Ecto neural progenitor cell (in vitro differentiated cells): ENCODE measurements at regions not wholly inside any gene's neighbourhood (a gene's known extent, or its start where the extent isn't known, plus 50 kb on each side); places are given as distances from the start of the nearest gene placed in this dataset.

Experiments used
- DNase-seq: peaks from one replicate; pipeline ENCODE4 v3.0.0-alpha.2; 2018; ENCODE audit warnings: low spot score

DNA sequence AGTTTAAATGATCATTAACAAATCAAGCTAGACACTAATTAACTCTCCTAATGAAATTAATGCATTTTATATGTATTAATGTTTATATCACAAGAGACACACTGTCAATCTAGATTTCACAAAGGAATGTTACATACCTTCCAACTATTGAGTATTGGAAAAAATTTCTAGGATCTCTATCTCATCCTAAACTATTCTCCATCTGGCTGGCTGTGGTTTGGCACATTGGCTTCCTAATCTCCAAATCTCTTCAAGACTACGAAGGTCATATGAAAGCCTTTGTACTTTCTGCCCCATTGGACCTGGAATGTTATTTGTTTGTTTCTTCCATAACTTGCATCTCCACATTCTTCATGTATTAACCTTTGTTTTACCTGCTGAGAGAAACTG is 1160.0 kb downstream of the ADGRL3 start:
- no peak for DNase-seq

DNA sequence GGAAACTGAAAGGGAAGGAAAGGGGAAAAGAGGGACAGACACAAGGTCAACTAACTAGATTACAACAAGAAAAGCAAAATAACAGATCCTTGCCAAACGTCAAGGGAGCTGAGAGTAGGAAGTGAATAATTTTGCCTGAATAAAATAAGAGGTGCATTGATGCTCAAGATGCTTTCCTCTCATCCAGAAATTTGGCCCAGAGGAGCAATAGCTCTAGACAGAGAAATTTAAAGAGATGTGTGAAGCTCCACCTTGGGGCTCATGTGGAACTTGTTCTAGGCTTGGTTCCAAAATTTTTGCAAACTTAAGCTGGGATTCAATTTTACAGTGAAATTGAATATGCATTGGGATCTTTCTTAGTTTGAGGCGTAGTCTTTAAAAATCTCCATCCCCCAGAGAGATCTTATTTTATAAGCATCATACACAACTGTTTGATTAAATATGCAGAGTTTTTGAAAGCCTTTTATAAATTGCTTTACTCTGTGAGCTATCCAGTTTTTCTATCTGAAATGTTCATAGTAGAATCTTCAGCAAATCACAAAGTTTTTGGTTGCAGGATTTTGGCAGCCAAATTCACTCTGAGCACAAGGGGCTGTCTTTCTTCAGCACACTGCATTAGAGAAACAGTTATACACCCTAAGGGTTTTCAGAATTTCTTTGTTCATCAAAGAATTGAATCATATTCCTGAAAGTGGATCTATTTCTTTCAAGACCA is 1159.5 kb downstream of the ADGRL3 start:
- no peak for DNase-seq

DNA sequence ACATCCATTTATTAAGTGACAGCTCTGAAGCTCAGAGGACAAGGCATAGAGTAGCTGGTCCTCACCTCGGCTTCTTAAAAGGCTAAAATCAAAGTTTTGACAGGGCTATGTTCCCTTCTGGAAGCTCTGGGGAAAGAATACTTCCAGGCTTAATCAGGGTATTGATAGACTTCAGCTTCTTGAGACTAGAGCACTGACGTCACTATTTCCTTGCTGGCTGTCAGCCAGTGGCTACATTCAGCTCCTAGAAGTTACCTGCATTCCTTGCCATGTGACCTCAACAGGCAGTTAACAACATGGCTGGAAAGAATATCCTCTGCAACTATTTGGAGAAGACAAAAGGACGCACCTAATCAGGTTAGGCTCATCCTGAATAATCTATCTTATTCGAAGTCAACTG is 1144.8 kb downstream of the ADGRL3 start:
- no peak for DNase-seq

DNA sequence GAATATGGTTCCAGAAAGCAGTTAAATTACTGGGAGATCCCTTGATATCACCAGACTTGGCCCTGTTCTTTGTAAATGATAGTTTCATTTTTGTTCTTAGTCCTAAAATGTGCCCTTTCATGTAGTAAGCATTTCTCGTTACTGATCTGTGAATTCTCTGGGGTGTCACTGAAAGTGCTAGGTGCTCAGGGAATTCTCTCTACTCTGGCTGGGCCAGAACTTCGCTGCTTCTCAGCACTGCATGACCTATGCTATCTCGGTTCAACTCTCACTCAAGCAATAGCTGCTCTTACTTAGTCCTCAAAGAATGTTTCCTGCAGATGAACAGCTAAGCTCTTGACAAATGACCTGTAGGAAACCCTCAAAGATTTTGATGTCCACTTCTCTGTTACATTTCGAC is 1144.3 kb downstream of the ADGRL3 start:
- no peak for DNase-seq

DNA sequence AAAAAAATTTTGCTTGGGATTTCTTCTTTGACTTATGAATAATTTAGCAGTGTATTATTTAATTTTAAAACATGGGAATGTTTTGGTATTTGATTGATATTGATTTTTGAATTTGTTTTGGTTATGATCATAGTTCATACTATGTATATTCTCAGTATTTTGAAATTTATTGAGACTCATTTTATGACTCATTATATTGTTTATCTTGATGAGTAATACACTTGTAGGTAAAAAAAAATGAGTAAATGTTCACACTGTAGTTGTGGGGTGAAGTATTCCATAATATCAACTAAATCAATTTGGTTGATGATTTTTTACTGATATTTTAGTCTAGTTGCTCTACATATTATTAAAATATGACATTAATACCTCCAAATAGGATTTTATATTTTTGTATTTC is 1142.2 kb downstream of the ADGRL3 start:
- DNase-seq, result no peak

DNA sequence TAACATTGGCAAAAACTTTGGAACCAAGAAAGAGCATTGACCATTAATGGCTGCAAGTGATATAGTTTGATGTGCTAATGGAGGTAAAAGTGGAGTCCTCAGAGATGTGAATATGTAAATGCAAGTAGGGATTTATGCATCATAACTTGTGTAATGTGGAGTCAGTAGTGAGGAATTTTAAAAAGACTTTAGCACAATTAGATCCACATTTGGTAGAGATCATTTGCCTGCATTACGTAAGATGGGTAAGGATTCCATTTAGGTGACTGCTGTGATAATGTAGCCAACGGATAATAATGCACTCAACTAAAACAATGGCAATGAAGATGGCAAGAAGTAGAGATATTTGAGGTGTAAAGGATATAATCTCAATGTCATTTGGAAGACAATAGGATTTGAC is 1128.4 kb downstream of the ADGRL3 start:
- no peak for DNase-seq

DNA sequence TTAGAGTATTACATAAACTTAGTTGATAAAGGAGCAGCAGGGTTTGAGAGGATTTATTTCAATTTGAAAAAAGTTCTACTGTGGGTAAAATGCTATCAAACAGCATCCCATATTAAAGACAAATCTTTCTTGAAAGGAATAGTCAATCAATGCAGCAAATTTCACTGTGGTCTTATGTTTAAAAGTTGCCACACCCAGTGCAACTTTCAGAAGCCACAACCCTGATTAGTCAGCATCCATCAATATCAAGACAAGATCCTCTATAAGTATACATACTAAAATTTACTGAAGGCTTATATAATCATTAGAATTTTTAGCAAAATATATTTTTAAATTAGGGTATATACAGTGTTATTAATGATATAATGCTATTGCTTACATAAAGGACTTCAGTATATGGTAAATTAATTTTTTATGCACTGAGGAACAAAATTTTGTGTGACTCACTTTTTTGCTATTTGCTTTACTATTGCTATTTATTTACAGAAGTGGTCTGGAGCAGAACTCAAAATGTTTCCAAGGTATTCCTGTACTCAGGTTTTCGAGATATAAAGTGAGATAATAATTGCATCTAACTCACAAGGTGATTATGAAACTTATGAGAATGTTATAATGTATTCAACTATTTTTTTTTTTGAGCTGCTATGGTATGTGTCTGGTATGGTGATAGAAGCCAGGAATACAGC is 1127.6 kb downstream of the ADGRL3 start:
- DNase-seq, result no peak

DNA sequence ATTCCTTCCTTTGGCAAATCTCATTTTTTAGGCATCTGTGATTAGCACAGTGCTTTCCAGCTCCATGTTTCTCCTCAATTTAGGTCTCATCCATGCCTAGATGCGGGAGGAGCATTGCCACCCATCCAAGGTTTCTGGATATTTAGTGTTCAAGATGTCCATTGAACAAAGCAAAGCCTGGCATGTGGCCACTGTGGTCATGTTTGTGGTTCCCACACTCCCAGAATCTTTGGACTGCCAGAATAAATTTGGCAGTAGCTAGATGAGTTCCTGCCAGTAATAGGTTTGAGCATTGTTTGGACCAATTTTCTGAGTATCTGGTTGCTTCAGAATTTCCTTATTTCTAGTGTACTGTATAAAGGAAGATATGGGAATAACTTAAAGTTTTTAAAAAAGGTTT is 1124.1 kb downstream of the ADGRL3 start:
- no peak for DNase-seq

DNA sequence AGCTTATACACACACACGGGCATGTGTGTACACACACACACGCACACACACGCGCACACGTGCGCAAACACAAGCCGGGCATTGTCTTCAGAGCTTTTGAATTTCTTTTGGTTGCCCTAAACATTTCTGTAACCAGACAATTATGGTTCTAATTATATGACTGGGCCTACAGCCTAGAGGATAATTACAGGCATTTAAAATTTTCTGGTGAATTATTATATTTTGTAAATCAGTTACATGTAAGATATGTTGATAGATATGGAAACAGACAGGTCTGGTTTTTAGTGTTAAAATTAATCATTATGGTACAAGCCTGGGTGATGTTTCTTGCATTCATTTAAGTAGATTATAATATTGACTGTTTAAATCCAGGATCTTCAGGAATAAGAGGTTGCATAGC is 1120.5 kb downstream of the ADGRL3 start:
- DNase-seq, result no peak

DNA sequence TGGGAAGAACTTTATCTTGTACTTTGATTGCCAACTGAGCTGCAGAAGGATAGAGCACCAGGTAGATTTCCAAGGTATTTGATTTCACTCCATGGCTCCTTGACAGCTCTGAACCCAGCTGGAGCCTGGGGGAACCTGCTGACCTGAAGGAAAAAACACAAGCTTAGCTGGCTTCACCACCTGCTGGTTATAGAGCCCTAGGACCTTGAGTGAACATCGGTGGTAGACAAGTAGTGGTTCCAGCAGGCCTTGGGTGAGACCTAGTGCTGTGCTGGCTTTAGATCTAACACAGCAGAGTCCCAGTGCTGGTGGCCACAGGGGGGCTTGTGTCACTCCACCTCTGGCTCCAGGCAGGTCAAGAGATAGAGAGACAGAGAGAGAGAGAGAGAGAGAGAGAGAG is 1102.6 kb downstream of the ADGRL3 start:
- no peak for DNase-seq

DNA sequence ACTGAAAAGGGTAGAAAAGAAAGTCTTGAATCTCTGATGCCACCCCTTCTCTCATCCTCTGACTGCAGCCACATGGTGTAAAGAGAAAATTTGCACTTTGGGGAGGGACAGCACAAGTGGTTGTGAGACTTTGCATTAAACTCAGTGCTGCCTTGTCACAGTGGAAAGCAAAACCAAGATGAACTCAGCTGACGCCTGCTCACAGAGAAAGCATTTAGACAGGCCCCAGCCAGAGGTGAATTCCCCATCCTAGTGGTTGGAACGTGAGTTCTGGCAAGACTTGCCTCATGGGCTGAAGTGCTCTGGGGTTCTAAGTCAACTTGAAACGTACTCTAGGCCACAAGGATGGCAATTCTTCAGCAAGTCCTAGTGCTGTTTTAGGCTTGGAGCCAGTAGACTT is 1101.4 kb downstream of the ADGRL3 start:
- no peak for DNase-seq

DNA sequence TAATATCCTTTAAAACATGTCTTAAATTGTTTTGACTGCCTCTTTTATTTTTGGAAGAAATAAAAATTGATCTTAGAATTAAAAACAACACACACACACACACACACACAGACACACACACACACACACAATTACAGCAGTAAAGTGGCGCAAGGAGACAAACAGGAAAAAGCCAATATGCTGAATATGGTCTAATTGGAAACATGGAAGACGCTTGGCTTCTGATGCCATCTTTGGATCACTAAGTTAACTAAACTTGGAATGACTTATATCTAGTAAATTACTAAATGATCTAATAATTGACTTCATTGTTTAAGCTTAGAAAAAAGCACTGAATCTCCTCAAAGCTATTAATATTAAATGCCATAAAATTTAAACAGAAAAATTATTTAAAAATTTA is 1093.4 kb downstream of the ADGRL3 start:
- no peak for DNase-seq

DNA sequence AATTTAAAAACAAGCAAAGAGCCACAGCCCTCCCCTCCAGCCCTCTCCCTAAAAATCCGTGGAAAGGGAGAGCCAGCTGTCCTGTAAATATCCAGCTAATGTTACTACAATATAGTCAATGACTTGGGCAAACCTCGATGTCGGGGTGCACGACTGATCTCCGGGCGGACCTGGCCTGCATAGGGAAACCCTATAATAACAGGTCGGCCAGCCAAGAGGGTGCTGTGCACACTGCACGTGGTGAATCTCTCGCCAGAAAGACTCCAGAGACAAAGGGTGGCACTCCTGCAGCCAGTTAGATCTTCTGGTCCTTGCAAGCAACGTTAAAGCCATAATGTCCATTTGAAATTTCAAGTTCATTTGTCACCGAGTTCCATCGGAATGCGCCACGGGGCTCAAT is 1092.8 kb downstream of the ADGRL3 start:
- no peak for DNase-seq

DNA sequence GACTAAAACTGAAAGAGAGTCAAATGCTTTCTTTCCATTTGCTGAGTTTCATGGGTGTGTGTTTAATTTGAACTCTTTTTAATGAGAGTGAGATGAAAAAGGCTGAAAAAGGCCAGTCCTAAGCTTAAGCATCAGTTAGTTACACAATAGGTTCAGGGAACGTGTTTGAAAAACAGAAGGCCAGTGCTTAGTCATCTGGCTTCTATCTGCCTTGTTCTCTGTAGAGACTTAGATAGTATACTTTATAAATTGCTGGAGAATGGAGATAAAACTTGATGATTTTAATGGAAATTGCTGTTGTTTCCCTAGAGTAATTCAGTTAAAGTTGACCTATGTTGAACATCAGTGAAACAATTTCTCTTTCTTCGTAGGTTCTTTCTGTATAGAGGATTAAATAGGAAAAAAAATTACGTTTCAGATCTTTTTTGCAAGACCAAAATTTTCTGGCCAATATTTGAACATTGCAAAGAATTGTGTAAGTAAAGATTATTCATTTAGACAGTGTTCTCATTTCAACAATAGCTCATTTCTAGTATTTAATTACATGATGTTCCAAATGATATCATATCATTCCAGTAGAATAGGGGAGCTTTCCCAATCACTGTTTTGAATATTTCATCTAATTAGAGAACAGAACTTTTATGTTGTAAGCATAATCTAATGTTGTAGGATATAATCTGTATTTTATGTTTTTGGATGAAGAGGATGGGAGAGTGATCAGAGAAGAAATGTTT is 1088.8 kb downstream of the ADGRL3 start:
- no peak for DNase-seq

DNA sequence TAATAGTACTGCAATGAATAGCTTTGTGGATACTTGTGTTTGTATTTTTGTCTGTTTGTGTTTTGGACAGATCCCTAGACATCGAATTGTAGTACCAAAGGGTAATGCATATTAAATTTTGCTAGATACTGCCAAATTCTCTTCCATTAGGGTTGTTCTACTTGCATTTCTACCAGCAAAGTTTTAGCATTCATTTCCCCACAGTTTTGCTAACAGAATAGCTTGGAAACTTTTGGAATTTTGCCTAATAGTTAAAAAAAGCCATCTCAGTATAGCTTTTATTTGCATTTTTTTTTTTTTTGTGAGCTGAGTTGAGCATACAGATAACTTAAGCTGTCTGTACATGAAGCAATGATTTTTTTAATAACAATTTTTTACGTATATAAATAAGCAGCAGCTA is 1084.9 kb downstream of the ADGRL3 start:
- no peak for DNase-seq

DNA sequence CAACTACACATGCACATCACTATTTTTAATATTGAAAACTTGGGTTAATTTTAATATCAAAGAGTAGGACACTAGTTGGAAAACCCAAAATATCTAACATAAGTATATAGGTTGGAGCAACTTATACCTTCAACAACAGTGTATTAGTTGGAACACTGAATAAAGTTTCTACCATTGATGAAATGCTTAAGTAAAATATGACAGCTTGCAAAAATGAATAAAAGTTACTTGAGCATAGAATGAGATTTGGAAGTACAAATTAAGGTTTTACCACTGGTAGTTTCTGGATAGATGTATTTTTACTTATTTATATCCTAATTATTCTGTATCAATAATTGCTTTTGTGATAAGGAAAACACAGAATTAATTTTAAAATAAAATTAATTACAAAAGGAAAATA is 1079.6 kb downstream of the ADGRL3 start:
- no peak for DNase-seq

DNA sequence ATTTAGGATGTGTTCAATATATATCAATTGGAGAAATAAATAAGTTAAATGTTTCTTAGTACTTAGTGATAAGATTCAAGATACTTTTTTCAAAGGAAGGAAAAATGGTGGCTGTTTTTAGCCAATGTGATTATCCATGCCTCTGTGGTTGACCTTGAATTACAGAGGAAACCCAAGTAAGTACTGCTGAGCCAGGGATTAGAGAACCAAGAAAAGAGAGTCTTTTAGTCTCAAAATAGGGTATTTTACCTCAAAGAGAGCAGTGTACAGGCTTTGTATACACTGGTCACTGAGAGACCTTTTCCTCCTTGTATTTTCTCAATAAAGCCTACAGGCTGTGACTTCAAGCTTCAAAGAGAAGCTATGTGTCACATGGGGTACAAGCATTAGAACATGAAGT is 1075.3 kb downstream of the ADGRL3 start:
- DNase-seq, result no peak

DNA sequence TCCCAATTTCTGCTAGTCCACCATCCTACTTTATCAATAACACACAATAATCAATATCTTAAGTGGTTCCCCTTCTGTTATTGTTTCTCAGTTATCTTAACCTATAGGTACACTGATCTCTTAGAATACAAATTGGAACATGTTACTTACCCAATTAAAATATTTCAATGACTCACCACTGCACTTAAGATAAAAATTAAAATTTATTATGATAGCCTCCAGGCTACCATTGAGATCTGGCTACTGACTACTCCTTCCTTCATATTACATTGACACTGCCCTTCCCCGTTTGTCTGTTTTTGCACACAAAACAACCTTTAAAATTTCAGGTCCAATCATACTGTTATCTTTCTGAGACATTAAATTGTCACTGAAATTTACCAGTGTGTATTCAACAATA is 1074.7 kb downstream of the ADGRL3 start:
- no peak for DNase-seq

DNA sequence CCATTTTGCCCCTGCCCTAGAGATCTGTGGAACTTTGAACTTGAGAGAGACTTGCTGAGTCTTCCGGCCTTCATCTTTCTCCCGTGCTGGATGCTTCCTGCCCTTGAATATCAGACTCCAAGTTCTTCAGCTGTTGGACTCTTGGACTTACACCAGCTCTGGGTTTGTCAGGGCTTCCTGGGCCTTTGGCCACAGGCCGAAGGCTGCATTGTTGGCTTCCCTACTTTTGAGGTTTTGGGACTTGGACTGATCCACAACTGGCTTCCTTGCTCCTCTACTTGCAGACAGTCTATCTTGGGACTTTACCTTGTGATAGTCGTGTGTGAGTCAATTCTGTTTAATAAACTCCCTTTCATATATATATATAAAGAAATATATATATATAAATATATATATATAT is 1071.0 kb downstream of the ADGRL3 start:
- DNase-seq, result no peak

DNA sequence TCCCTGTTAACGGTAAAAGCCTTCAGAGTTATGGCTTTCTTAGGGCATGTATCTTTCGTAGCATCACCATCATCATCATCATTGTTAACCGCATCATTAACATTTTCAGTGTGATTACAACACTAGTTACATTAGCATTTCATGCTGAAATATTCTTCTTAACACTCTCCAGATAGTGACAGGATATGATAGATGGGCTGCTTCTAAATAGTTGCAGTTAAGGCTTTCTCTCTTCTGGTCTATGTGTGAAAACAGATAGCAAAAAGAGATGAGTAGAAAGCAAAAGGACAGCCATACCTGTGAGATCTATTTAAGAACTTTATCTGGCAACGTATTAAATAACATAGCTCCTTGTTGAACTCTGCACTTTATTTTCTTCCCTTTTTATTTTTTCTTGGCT is 1069.8 kb downstream of the ADGRL3 start:
- DNase-seq, result no peak

DNA sequence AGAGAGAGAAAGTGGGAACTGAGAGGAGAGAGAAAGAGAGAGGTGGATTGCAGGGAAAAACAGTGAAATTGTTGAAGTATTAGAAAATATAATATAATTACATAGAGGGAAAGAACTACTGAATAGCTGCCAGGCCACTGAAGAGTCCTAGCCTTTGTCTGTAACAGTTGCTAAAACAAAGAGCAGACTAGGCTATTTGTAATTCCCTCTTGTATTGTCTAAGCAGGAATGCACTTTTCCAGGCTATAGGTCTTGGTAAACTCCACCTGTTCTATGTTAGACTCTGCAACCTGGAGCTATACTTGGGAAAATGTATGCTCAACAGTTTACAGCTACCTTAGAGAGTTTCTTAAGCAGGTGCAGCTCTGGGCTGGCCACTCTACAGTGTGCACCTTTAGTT is 1063.3 kb downstream of the ADGRL3 start:
- DNase-seq, result no peak

DNA sequence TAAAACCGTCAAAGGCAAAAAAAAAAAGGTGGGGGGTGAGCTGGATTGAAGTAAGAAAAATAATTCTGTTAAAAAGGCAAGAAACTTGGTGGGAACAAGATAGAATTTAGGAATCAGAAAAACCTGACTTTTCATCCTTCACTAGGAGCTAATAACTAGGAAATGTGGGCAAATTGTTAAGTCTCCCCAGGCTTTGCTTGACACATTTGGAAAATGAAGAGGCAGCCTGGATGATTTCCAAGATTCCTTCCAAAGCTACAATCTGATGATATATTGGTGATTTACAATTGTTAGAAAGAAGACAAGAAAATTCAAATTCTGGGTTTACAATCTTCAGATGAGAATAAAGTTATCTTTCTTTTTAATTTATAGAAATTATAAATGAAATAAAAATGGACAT is 1062.5 kb downstream of the ADGRL3 start:
- no peak for DNase-seq

DNA sequence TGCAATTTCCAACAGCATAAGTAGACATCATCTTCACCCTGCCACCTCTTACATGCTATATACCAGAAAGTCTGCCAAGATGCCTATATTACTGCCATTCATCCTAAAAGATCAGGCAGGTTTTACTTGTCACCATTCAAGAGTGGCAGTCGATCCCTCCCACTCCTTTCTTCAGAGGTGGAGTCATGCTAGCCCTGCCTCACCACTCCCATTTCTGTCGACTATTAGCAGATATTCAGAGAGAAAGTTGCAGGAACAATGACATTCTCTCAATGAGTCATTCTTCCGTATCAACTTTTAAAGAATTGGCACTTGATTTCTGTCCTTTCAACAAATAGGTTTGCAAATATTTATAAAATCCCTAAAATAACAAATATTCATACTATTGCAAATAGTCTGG is 1060.1 kb downstream of the ADGRL3 start:
- no peak for DNase-seq

DNA sequence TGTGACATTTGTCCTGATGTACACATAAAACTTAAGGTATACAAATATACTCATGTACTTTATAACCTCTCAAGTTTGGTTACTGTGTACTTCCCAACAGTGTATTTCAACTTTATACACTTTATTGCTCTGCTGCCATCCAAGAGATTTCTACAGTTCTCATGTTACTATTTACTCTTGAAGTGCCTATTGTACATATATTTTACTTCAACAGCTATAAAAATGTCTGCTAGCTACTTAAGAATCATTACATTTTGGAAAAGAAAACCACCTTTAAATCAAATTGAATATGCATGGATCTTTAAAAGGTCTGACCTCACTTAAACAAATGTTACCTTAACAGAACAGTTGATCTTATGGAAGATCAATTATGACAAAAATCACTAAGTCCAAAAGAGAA is 1056.4 kb downstream of the ADGRL3 start:
- DNase-seq, result no peak
